GM12878 (cell line): ENCODE measurements at regions not wholly inside any gene's neighbourhood (a gene's known extent, or its start where the extent isn't known, plus 50 kb on each side); places are given as distances from the start of the nearest gene placed in this dataset.

Experiments
- ATAC-seq: fragments of 200-7000 bp; cut with Tn5 transposase; 3 replicates; pipeline ENCODE4 v1.9.1; 2020; ENCODE audit warnings: mild to moderate bottlenecking, moderate library complexity
- BruUV-seq: library from RNA; stranded (reverse); fragments of 400-500 nt; replicated peaks from 2 replicates; lab custom pipeline; 2021; lab: Mats Ljungman, UMichigan
- CTCF ChIA-PET: fragments of 300-600 bp; sonication (Branson Sonifier 250); formaldehyde crosslinking; extraction: SDS; loops from one replicate; lab custom pipeline; 2021; ENCODE audit warnings: inconsistent platforms; lab: Yijun Ruan, JAX
- POLR2A ChIA-PET: fragments of 350-600 bp; formaldehyde crosslinking; extraction: SDS; loops from one replicate; lab custom pipeline; 2021; ENCODE audit warnings: inconsistent platforms; lab: Charles Lee
- RAD21 ChIA-PET: fragments of 300-600 bp; sonication (Branson Sonifier 250); formaldehyde crosslinking; loops from one replicate; lab custom pipeline; 2023; ENCODE audit warnings: antibody characterized with exemption; ENCODE audit not compliant: unreplicated experiment; lab: Charles Lee
- SMC1A ChIA-PET: fragments of 300-600 bp; sonication (Branson Sonifier 250); formaldehyde crosslinking; loops from one replicate; lab custom pipeline; 2023; ENCODE audit not compliant: unreplicated experiment, uncharacterized antibody; lab: Charles Lee
- DNase-seq: peaks from one replicate; pipeline ENCODE4 v3.0.0-alpha.2; 2011; ENCODE audit warnings: low read depth, low spot score
- FAIRE-seq: peaks from 3 replicates; lab custom pipeline; 2011; peaks lifted over from hg19 to GRCh38; lab: Jason Lieb, UNC
- H2AFZ ChIP-seq: 2 replicates; pipeline ENCODE4 v1.6.0; 2011; ENCODE audit warnings: low read depth, low read length, control low read depth; ENCODE audit not compliant: control insufficient read depth
- H3K27ac ChIP-seq: 2 replicates; pipeline ENCODE4 v1.5.1; 2011; ENCODE audit warnings: control low read depth; ENCODE audit not compliant: control insufficient read depth, insufficient read depth
- H3K27me3 ChIP-seq, 2 experiments: replicated peaks in 1 of 2; 2 replicates each; pipeline versions ENCODE4 v1.6.0 to v1.6.1; 2011; ENCODE audit warnings: low read length in 1 of 2; ENCODE audit not compliant: control insufficient read depth in 2 of 2, insufficient read depth in 2 of 2
- H3K36me3 ChIP-seq, 2 experiments: 2 replicates each; pipeline ENCODE4 v1.5.1; 2011; ENCODE audit warnings: low read length in 1 of 2; ENCODE audit not compliant: control insufficient read depth in 2 of 2, insufficient read depth in 2 of 2
- H3K4me1 ChIP-seq: 2 replicates; pipeline ENCODE4 v1.6.1; 2011; ENCODE audit warnings: mild to moderate bottlenecking, low read length, moderate library complexity, mixed read lengths; ENCODE audit not compliant: control insufficient read depth, insufficient read depth
- H3K4me2 ChIP-seq: 2 replicates; pipeline ENCODE4 v1.6.0; 2011; ENCODE audit warnings: control low read depth; ENCODE audit not compliant: control insufficient read depth, insufficient read depth
- H3K4me3 ChIP-seq: fragments of 200-600 bp; sonication (generic); 2 replicates; pipeline ENCODE4 v1.5.1; 2016
- H3K79me2 ChIP-seq: 2 replicates; pipeline ENCODE4 v1.6.0; 2011; ENCODE audit warnings: low read length; ENCODE audit not compliant: control insufficient read depth, insufficient read depth
- H3K9ac ChIP-seq: 2 replicates; pipeline ENCODE4 v1.8.0; 2011; ENCODE audit warnings: low read length, control low read depth, mixed read lengths; ENCODE audit not compliant: control insufficient read depth, insufficient read depth
- H3K9me3 ChIP-seq: replicated peaks from 3 replicates; pipeline ENCODE4 v1.5.1; 2011; ENCODE audit warnings: mild to moderate bottlenecking, low read length; ENCODE audit not compliant: control insufficient read depth, insufficient read depth
- H4K20me1 ChIP-seq: 2 replicates; pipeline ENCODE4 v1.6.0; 2011; ENCODE audit not compliant: control insufficient read depth, insufficient read depth
- BCLAF1 ChIP-seq: fragments of 450-650 bp; IDR thresholded peaks from 2 replicates; pipeline ENCODE4 v1.6.1; 2017; ENCODE audit warnings: antibody characterized with exemption, mild to moderate bottlenecking, moderate library complexity
- ETV6 ChIP-seq, 2 experiments: fragments of 450-650 bp in 1 of 2; IDR thresholded peaks in 1 of 2; conservative IDR thresholded peaks in 1 of 2; 2 replicates each; pipeline ENCODE4 v1.6.1; 2014; ENCODE audit warnings: antibody characterized with exemption in 1 of 2, borderline replicate concordance in 1 of 2, low read depth in 1 of 2, mild to moderate bottlenecking in 1 of 2, moderate library complexity in 1 of 2
- GATAD2B ChIP-seq: fragments of 450-650 bp; conservative IDR thresholded peaks from 2 replicates; pipeline ENCODE4 v1.6.1; 2017; ENCODE audit warnings: low read depth, mild to moderate bottlenecking, moderate library complexity
- POLR2AphosphoS5 ChIP-seq: IDR thresholded peaks from 2 replicates; pipeline ENCODE4 v1.6.1; 2011; ENCODE audit warnings: mild to moderate bottlenecking, low read length, inconsistent platforms
- PRDM15 ChIP-seq: fragments of 450-650 bp; formaldehyde crosslinking; IDR thresholded peaks from 2 replicates; pipeline ENCODE4 v1.4.0; 2020; ENCODE audit warnings: mild to moderate bottlenecking, moderate library complexity
- USF2 ChIP-seq: IDR thresholded peaks from 2 replicates; pipeline ENCODE4 v1.6.1; 2011; ENCODE audit warnings: low read depth, low read length, improper control_type of control experiment, borderline replicate concordance
- ZNF24 ChIP-seq: fragments of 450-650 bp; IDR thresholded peaks from 2 replicates; pipeline ENCODE4 v1.6.1; 2017; ENCODE audit warnings: antibody characterized with exemption, mild to moderate bottlenecking
- ZNF274 ChIP-seq: IDR thresholded peaks from one replicate; pipeline ENCODE4 v1.8.0; 2011; ENCODE audit not compliant: insufficient read length, insufficient read depth
- WGBS: methylation state at CpG from one replicate; pipeline ENCODE4 v1.1.6; 2016; ENCODE audit warnings: low lambda C conversion rate; ENCODE audit not compliant: insufficient replicate concordance, insufficient coverage; ENCODE audit errors: missing lambda C conversion rate; 5-methylcytosine and 5-hydroxymethylcytosine counted together
- in situ Hi-C: fragments of 300-500 bp; cut with MboI; formaldehyde crosslinking; loops from 9 replicates; pipeline ENCODE4 v1.14.3; 2018; ENCODE audit warnings: mixed read lengths
- intact Hi-C: fragments of 100-400 bp; cut with micrococcal nuclease; formaldehyde crosslinking; loops from one replicate; pipeline ENCODE4 v1.14.2; 2022; ENCODE audit not compliant: unreplicated experiment

- TF ChIP-seq PRDM15 (no peak), USF2 (no peak)
Measured at GRCh38 chr9:129486756-129487657, 133.9 kb downstream of the C9orf50 start (continued).

- Histone ChIP-seq H3K27ac (no peak overlapping the region), H3K79me2 (no peaks in the 10 kb centered on the region), H3K4me1 (peaks cover 7% of the 10 kb centered on the region), H3K27me3 (peaks cover 10 to 22% of the 10 kb centered on the region in 2 experiments), H3K4me3 (no peak overlapping the region), H3K9me3 (no peaks in the 10 kb centered on the region), H3K9ac (no peak overlapping the region), H2AFZ (no peak overlapping the region), H4K20me1 (no peaks in the 10 kb centered on the region), H3K36me3 (no peaks in the 10 kb centered on the region), H3K4me2 (no peak overlapping the region)
- BruUV-seq: no TSS peak
- RAD21 ChIA-PET: interaction anchor here (1.7 kb wide), 1 partner anchor 25 kb away, joined by 6 read pairs; no protein-coding TSS in a partner anchor
- ATAC-seq (no peak), FAIRE-seq (no peak), DNase-seq (no peak)
- 62% methylated on average over 8 of the region's 9 CpGs for WGBS
- CTCF ChIA-PET: interaction anchor here (0.6 to 1.1 kb wide), 2 partner anchors 19 to 345 kb away, joined by 3 to 4 read pairs; no protein-coding TSS in a partner anchor
- SMC1A ChIA-PET: interaction anchor here (0.8 kb wide), 1 partner anchor 54 kb away, joined by 3 read pairs; no protein-coding TSS in a partner anchor
- intact Hi-C loops (loop anchor here (10.0 kb wide), 1 partner anchor 120 kb away; no protein-coding TSS in a partner anchor), in situ Hi-C loops (no loop called here)
- POLR2A ChIA-PET: interaction anchor here (0.6 kb wide), 1 partner anchor 20 kb away, joined by 3 read pairs; no protein-coding TSS in a partner anchor
- TF ChIP-seq ETV6 (conservative IDR thresholded peaks at IDR 0.05 in 1 of 2, IDR thresholded peaks at IDR 0.05 in 1 of 2; ENCODE audit: borderline replicate concordance in 1 of 2, low read depth in 1 of 2): no peak
- no peak for TF ChIP-seq BCLAF1
- no peak for TF ChIP-seq POLR2AphosphoS5
- TF ChIP-seq ZNF24: no peak
- no peak for TF ChIP-seq GATAD2B
- no peak for TF ChIP-seq ZNF274
Measured at GRCh38 chr9:129485145-129485774, 135.6 kb downstream of the C9orf50 start.
